RWPE2 (cell line): ENCODE measurements at regions not wholly inside any gene's neighbourhood (a gene's known extent, or its start where the extent isn't known, plus 50 kb on each side); places are given as distances from the start of the nearest gene placed in this dataset.
A peak's percentile ranks its signal among the peaks of the same experiment; 100 is the strongest.

Experiments used
- ATAC-seq: fragments of 200-7000 bp; cut with Tn5 transposase; 3 replicates; pipeline ENCODE4 v1.9.1; 2021; ENCODE audit warnings: low read depth
- DNase-seq: peaks from one replicate; pipeline ENCODE4 v3.0.0-alpha.2; 2020; ENCODE audit warnings: low spot score
- H3K27ac ChIP-seq: fragments of 450-650 bp; 2 replicates; pipeline ENCODE4 v1.5.1; 2017; ENCODE audit warnings: mild to moderate bottlenecking; ENCODE audit not compliant: poor library complexity, severe bottlenecking
- H3K27me3 ChIP-seq: fragments of 250-450 bp; sonication (Bioruptor Pico); 2 replicates; pipeline ENCODE4 v1.5.1; 2021; ENCODE audit warnings: mild to moderate bottlenecking, moderate library complexity; ENCODE audit not compliant: insufficient read depth, poor library complexity, severe bottlenecking
- H3K36me3 ChIP-seq: fragments of 250-450 bp; sonication (Bioruptor Pico); 2 replicates; pipeline ENCODE4 v1.5.1; 2020; ENCODE audit warnings: low read depth, mild to moderate bottlenecking, moderate library complexity
- H3K4me1 ChIP-seq: fragments of 250-450 bp; sonication (Bioruptor Pico); 2 replicates; pipeline ENCODE4 v1.5.1; 2021; ENCODE audit warnings: mild to moderate bottlenecking, moderate library complexity; ENCODE audit not compliant: insufficient read depth, poor library complexity, severe bottlenecking
- H3K4me3 ChIP-seq: fragments of 250-450 bp; sonication (Bioruptor Pico); 2 replicates; pipeline ENCODE4 v1.5.1; 2021; ENCODE audit warnings: mild to moderate bottlenecking, moderate library complexity; ENCODE audit not compliant: severe bottlenecking
- H3K9me3 ChIP-seq: fragments of 250-450 bp; sonication (Bioruptor Pico); 2 replicates; pipeline ENCODE4 v1.5.1; 2021; ENCODE audit warnings: mild to moderate bottlenecking, moderate library complexity; ENCODE audit not compliant: severe bottlenecking
- CTCF ChIP-seq: fragments of 450-650 bp; IDR thresholded peaks from one replicate; pipeline ENCODE4 v1.5.1; 2017; ENCODE audit warnings: mild to moderate bottlenecking, moderate library complexity; ENCODE audit not compliant: poor library complexity, severe bottlenecking

- Histone ChIP-seq H3K27ac (peak overlapping the region; percentile 37), H3K4me3 (no peak overlapping the region), H3K4me1 (peaks cover 17% of the 10 kb centered on the region), H3K27me3 (no peaks in the 10 kb centered on the region), H3K9me3 (no peaks in the 10 kb centered on the region), H3K36me3 (no peaks in the 10 kb centered on the region)
- ATAC-seq (peak; percentile 64; the same call in 2 of the 3 replicates), DNase-seq (no peak)
- TF ChIP-seq CTCF, result no peak
Measured at GRCh38 chr4:125703443-125703842, 388.7 kb downstream of the FAT4 start.

GRCh38 chr4:125704726-125705125, 390.0 kb downstream of the FAT4 start:
- peaks cover 17% of the 10 kb centered on the region for H3K4me1 ChIP-seq
- peak overlapping the region; percentile 25 for H3K27ac ChIP-seq
- no peak overlapping the region for H3K4me3 ChIP-seq
- ATAC-seq (0 out of 3 replicates have a peak, but pooled peaks have one; percentile 35), DNase-seq (no peak)
- H3K36me3 ChIP-seq, result no peaks in the 10 kb centered on the region
- H3K9me3 ChIP-seq, result no peaks in the 10 kb centered on the region
- no peaks in the 10 kb centered on the region for H3K27me3 ChIP-seq
- TF ChIP-seq CTCF, result no peak

- no peak for TF ChIP-seq CTCF
- Histone ChIP-seq H3K27ac (peak overlapping the region; percentile 25), H3K4me1 (peaks cover 17% of the 10 kb centered on the region), H3K36me3 (no peaks in the 10 kb centered on the region), H3K4me3 (no peak overlapping the region), H3K9me3 (no peaks in the 10 kb centered on the region), H3K27me3 (no peaks in the 10 kb centered on the region)
- no peak for DNase-seq
- ATAC-seq, result no peak
Measured at GRCh38 chr4:125705681-125706080, 390.9 kb downstream of the FAT4 start.

GRCh38 chr4:125707397-125707796, 392.6 kb downstream of the FAT4 start:
- no peaks in the 10 kb centered on the region for H3K27me3 ChIP-seq
- peaks cover 17% of the 10 kb centered on the region for H3K4me1 ChIP-seq
- no peak for DNase-seq
- no peaks in the 10 kb centered on the region for H3K36me3 ChIP-seq
- no peaks in the 10 kb centered on the region for H3K9me3 ChIP-seq
- no peak for ATAC-seq
- H3K27ac ChIP-seq, result no peak overlapping the region
- no peak overlapping the region for H3K4me3 ChIP-seq
- no peak for TF ChIP-seq CTCF

GRCh38 chr4:125710766-125711165, 396.0 kb downstream of the FAT4 start:
- Histone ChIP-seq H3K27ac (no peak overlapping the region), H3K36me3 (no peaks in the 10 kb centered on the region), H3K4me3 (no peak overlapping the region), H3K9me3 (no peaks in the 10 kb centered on the region), H3K4me1 (no peaks in the 10 kb centered on the region), H3K27me3 (no peaks in the 10 kb centered on the region)
- ATAC-seq (no peak), DNase-seq (no peak)
- no peak for TF ChIP-seq CTCF
